ENCODE measurements at regions not wholly inside any gene's neighbourhood (a gene's known extent, or its start where the extent isn't known, plus 50 kb on each side); places are given as distances from the start of the nearest gene placed in this dataset.
"Not testable (repeated sequence)": the region's sequence is repeated elsewhere in the genome, so short reads cannot be mapped to it uniquely, and the experiment has no call there.

GRCh38 chr7:57740126-57740525, 290.1 kb downstream of the ZNF716 start:
- not testable (repeated sequence) for ATAC-seq; H3K4me3 Mint-ChIP-seq; DNase-seq; H3K36me3 Mint-ChIP-seq (ENCODE audit: low read depth); H3K27me3 Mint-ChIP-seq; H3K4me1 Mint-ChIP-seq; H3K27ac Mint-ChIP-seq
- H3K9me3 Mint-ChIP-seq = peaks cover 16% of the 10 kb centered on the region

- Mint-ChIP-seq H3K27ac (no peak overlapping the region), H3K4me3 (no peak overlapping the region), H3K9me3 (peaks cover 23% of the 10 kb centered on the region), H3K36me3 (ENCODE audit: low read depth) (no peaks in the 10 kb centered on the region), H3K4me1 (no peaks in the 10 kb centered on the region), H3K27me3 (no peaks in the 10 kb centered on the region)
- ATAC-seq (no peak), DNase-seq (no peak)
These were observed 319.2 kb downstream of the ZNF716 start for GRCh38 chr7:57769131-57769530.

- Mint-ChIP-seq H3K9me3 (peaks cover 23% of the 10 kb centered on the region), H3K36me3 (ENCODE audit: low read depth) (no peaks in the 10 kb centered on the region), H3K27ac (no peak overlapping the region), H3K4me1 (no peaks in the 10 kb centered on the region), H3K27me3 (no peaks in the 10 kb centered on the region), H3K4me3 (no peak overlapping the region)
- ATAC-seq = no peak
- no peak for DNase-seq
These were observed 320.0 kb downstream of the ZNF716 start for GRCh38 chr7:57769958-57770357.

- Mint-ChIP-seq H3K4me3 (no peak overlapping the region), H3K9me3 (peaks cover 27% of the 10 kb centered on the region), H3K4me1 (no peaks in the 10 kb centered on the region), H3K27ac (no peak overlapping the region), H3K27me3 (no peaks in the 10 kb centered on the region), H3K36me3 (ENCODE audit: low read depth) (no peaks in the 10 kb centered on the region)
- no peak for DNase-seq
- ATAC-seq = no peak
These were observed 322.3 kb downstream of the ZNF716 start for GRCh38 chr7:57772126-57772924.

DNA sequence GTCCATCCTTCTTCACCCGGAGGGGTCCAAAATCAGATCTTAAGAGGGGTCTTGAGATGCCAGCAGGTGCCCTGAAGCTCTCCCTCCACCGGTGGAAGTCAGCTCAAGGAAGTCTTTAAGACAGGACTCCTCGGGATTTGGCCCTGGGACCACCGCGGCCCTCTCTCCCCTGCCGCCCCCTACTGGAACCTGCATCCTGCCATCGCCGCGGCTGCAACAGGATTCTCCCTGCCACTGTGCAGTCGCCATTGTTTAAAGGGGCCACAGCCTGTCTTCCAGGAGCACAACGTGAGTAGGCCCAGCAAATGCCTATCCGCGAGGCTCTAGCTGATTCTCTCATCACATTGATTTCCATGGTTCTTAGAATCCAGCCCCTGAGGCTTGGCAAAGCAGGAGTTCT, 324.3 kb downstream of the ZNF716 start:
- Mint-ChIP-seq H3K4me1 (no peaks in the 10 kb centered on the region), H3K4me3 (no peak overlapping the region), H3K27ac (no peak overlapping the region), H3K9me3 (peaks cover 30% of the 10 kb centered on the region), H3K36me3 (ENCODE audit: low read depth) (no peaks in the 10 kb centered on the region), H3K27me3 (no peaks in the 10 kb centered on the region)
- no peak for DNase-seq
- ATAC-seq = no peak

- Mint-ChIP-seq H3K4me3 (no peak overlapping the region), H3K36me3 (ENCODE audit: low read depth) (no peaks in the 10 kb centered on the region), H3K27ac (no peak overlapping the region), H3K9me3 (peaks cover 29% of the 10 kb centered on the region), H3K4me1 (no peaks in the 10 kb centered on the region), H3K27me3 (no peaks in the 10 kb centered on the region)
- DNase-seq = no peak
- ATAC-seq = no peak
These were observed 325.6 kb downstream of the ZNF716 start for GRCh38 chr7:57775396-57776088.

- DNase-seq; H3K4me1 Mint-ChIP-seq; H3K36me3 Mint-ChIP-seq (ENCODE audit: low read depth); H3K27ac Mint-ChIP-seq; H3K27me3 Mint-ChIP-seq; H3K4me3 Mint-ChIP-seq; ATAC-seq: not testable (repeated sequence)
- peaks cover 24% of the 10 kb centered on the region for H3K9me3 Mint-ChIP-seq
These were observed 326.3 kb downstream of the ZNF716 start for GRCh38 chr7:57776136-57776856.

- H3K27me3 Mint-ChIP-seq = no peaks in the 10 kb centered on the region
- H3K9me3 Mint-ChIP-seq = peaks cover 14% of the 10 kb centered on the region
- no peak overlapping the region for H3K4me3 Mint-ChIP-seq
- ATAC-seq (no peak), DNase-seq (no peak)
- no peaks in the 10 kb centered on the region for H3K36me3 Mint-ChIP-seq (ENCODE audit: low read depth)
- H3K4me1 Mint-ChIP-seq = no peaks in the 10 kb centered on the region
- no peak overlapping the region for H3K27ac Mint-ChIP-seq
These were observed 339.2 kb downstream of the ZNF716 start for GRCh38 chr7:57789130-57789529.

GRCh38 chr7:57819491-57819981, 369.6 kb downstream of the ZNF716 start:
- no peak for ATAC-seq
- Mint-ChIP-seq H3K4me1 (no peaks in the 10 kb centered on the region), H3K9me3 (peaks cover 22% of the 10 kb centered on the region), H3K27me3 (no peaks in the 10 kb centered on the region), H3K27ac (no peak overlapping the region), H3K36me3 (ENCODE audit: low read depth) (peaks cover 2% of the 10 kb centered on the region), H3K4me3 (no peak overlapping the region)
- no peak for DNase-seq

GRCh38 chr7:57820477-57820876, 370.5 kb downstream of the ZNF716 start:
- peaks cover 26% of the 10 kb centered on the region for H3K9me3 Mint-ChIP-seq
- ATAC-seq = no peak
- H3K27me3 Mint-ChIP-seq = no peaks in the 10 kb centered on the region
- H3K4me1 Mint-ChIP-seq = no peaks in the 10 kb centered on the region
- DNase-seq = no peak
- H3K36me3 Mint-ChIP-seq (ENCODE audit: low read depth) = peaks cover 2% of the 10 kb centered on the region
- H3K27ac Mint-ChIP-seq = no peak overlapping the region
- H3K4me3 Mint-ChIP-seq = no peak overlapping the region

DNA sequence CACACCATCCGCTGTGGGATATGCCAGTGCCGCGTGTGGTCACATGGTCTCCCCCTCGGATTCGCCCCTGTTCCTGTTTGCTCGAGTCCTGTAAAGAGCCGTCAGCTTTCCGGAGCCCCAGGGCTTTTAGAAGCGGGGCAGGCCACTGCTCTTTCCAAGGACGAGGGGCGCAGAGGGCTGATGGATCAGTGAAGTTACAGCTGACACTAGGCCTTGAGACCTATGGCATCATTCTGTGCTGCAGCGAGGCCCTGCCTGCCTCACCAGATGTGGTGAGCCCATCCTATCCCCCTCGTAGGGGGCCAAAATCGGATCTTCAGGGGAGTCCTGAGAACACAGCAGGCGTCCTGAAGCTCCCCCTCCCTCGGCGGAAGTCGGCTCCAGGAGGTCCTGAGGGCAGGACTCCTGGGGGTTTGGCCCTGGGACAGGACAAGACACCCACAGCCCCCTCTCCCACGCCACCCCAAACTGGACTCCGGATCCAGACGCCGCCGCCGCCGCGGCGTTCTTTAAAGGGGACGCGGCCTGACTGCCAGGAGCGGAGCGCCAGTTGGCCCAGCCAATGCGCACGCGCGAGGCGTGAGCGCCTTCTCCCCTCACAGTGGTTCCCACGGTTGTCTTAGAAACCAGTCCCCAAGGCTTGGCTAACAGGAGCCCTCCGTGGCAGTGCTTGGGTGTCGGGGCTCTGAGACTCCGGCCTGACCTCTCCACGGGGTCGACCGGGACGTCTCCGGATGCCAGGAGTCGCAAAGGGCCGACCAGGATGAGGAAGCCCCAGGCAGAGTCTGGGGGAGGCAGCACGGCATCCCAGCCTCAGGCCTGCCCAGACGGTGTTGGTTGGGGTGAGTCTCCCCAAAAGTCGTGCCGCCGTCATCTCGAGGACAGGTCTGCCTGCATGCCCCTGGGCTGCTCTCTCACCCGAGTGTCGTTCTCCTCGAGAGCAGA, 371.7 kb downstream of the ZNF716 start:
- Mint-ChIP-seq H3K9me3 (peaks cover 26% of the 10 kb centered on the region), H3K27ac (no peak overlapping the region), H3K36me3 (ENCODE audit: low read depth) (peaks cover 2% of the 10 kb centered on the region), H3K4me3 (no peak overlapping the region), H3K27me3 (no peaks in the 10 kb centered on the region), H3K4me1 (no peaks in the 10 kb centered on the region)
- ATAC-seq = no peak
- DNase-seq = no peak

GRCh38 chr7:57826548-57826947, 376.6 kb downstream of the ZNF716 start:
- not testable (repeated sequence) for H3K27me3 Mint-ChIP-seq; DNase-seq; H3K4me3 Mint-ChIP-seq; H3K36me3 Mint-ChIP-seq (ENCODE audit: low read depth); ATAC-seq; H3K4me1 Mint-ChIP-seq; H3K27ac Mint-ChIP-seq
- H3K9me3 Mint-ChIP-seq = peaks cover 13% of the 10 kb centered on the region

GRCh38 chr7:57835161-57835560, 385.2 kb downstream of the ZNF716 start:
- not testable (repeated sequence) for H3K27ac Mint-ChIP-seq; H3K36me3 Mint-ChIP-seq (ENCODE audit: low read depth); H3K4me1 Mint-ChIP-seq; DNase-seq; H3K4me3 Mint-ChIP-seq; ATAC-seq; H3K27me3 Mint-ChIP-seq; H3K9me3 Mint-ChIP-seq

GRCh38 chr7:57839152-57839551, 389.2 kb downstream of the ZNF716 start:
- not testable (repeated sequence) for H3K27ac Mint-ChIP-seq; H3K4me1 Mint-ChIP-seq; H3K4me3 Mint-ChIP-seq; H3K36me3 Mint-ChIP-seq (ENCODE audit: low read depth); ATAC-seq; H3K9me3 Mint-ChIP-seq; H3K27me3 Mint-ChIP-seq; DNase-seq

All from activated naive CD8-positive, alpha-beta T cell treated with anti-CD3 and anti-CD28 coated beads, Interleukin-2, amount 50 U/mL, for 24 hours (primary cell).